H1 (cell line): ENCODE measurements at regions not wholly inside any gene's neighbourhood (a gene's known extent, or its start where the extent isn't known, plus 50 kb on each side); places are given as distances from the start of the nearest gene placed in this dataset.

Experiments
- CTCF ChIA-PET: fragments of 300-600 bp; sonication (Branson Sonifier 250); formaldehyde crosslinking; loops from one replicate; lab custom pipeline; 2021; ENCODE audit not compliant: partially characterized antibody; lab: Charles Lee
- POLR2A ChIA-PET: fragments of 300-600 bp; sonication (Branson Sonifier 250); formaldehyde crosslinking; loops from one replicate; lab custom pipeline; 2021; ENCODE audit warnings: inconsistent platforms; ENCODE audit not compliant: partially characterized antibody; lab: Charles Lee
- DNase-seq, 2 experiments: peaks; one replicate each; pipeline versions ENCODE4 v3.0.0 to v3.0.0-alpha.2; 2010 to 2022; ENCODE audit warnings: low spot score in 2 of 2, low read depth in 1 of 2, mixed read lengths in 1 of 2
- FAIRE-seq: peaks from 2 replicates; lab custom pipeline; 2011; peaks lifted over from hg19 to GRCh38; lab: Jason Lieb, UNC
- H2AFZ ChIP-seq: 2 replicates; pipeline ENCODE4 v1.8.1; 2012; ENCODE audit warnings: low read length, inconsistent platforms
- H2AK5ac ChIP-seq: 2 replicates; pipeline ENCODE4 v1.6.1; 2013; ENCODE audit warnings: low read depth, low read length
- H2BK120ac ChIP-seq: replicated peaks from 2 replicates; pipeline ENCODE3; 2013; ENCODE audit warnings: low read depth, low read length, inconsistent platforms
- H2BK12ac ChIP-seq: 2 replicates; pipeline ENCODE4 v1.6.1; 2013; ENCODE audit warnings: low read depth, low read length
- H2BK15ac ChIP-seq: 2 replicates; pipeline ENCODE4 v1.6.1; 2013; ENCODE audit warnings: low read length
- H2BK20ac ChIP-seq: 2 replicates; pipeline ENCODE4 v1.6.1; 2013; ENCODE audit warnings: low read length
- H2BK5ac ChIP-seq: 2 replicates; pipeline ENCODE4 v1.6.1; 2013; ENCODE audit warnings: low read depth, low read length
- H3K14ac ChIP-seq: 2 replicates; pipeline ENCODE4 v1.6.1; 2013; ENCODE audit warnings: inconsistent platforms; ENCODE audit not compliant: insufficient read length
- H3K18ac ChIP-seq: 2 replicates; pipeline ENCODE4 v1.6.1; 2013; ENCODE audit warnings: low read length; ENCODE audit errors: extremely low read depth
- H3K23ac ChIP-seq: 2 replicates; pipeline ENCODE4 v1.6.1; 2013; ENCODE audit warnings: inconsistent platforms; ENCODE audit not compliant: insufficient read length
- H3K23me2 ChIP-seq: 2 replicates; pipeline ENCODE4 v1.6.1; 2013; ENCODE audit warnings: low read depth, low read length
- H3K27ac ChIP-seq: 2 replicates; pipeline ENCODE4 v1.6.1; 2011; ENCODE audit warnings: low read depth, low read length, inconsistent platforms
- H3K27me3 ChIP-seq, 4 experiments: replicated peaks in 1 of 4; 1 replicate in 1 of 4; 2 replicates in 3 of 4; pipeline versions ENCODE4 v1.6.1 to v1.8.1; 2011 to 2013; ENCODE audit warnings: low read length in 3 of 4, mild to moderate bottlenecking in 3 of 4, inconsistent platforms in 2 of 4, mixed read lengths in 2 of 4, moderate library complexity in 1 of 4; ENCODE audit not compliant: control insufficient read depth in 3 of 4, insufficient read depth in 3 of 4; ENCODE audit errors: extremely low read depth in 1 of 4
- H3K36me3 ChIP-seq, 4 experiments: 2 replicates each; pipeline versions ENCODE4 v1.6.1 to v1.8.1; 2011 to 2013; ENCODE audit warnings: mild to moderate bottlenecking in 4 of 4, low read length in 3 of 4, moderate library complexity in 2 of 4, control low read depth in 1 of 4, inconsistent platforms in 1 of 4; ENCODE audit not compliant: insufficient read depth in 4 of 4, control insufficient read depth in 2 of 4
- H3K4ac ChIP-seq: replicated peaks from 2 replicates; pipeline ENCODE3; 2013; ENCODE audit warnings: low read length, low read depth, mixed read lengths, inconsistent platforms; ENCODE audit not compliant: insufficient read length
- H3K4me1 ChIP-seq, 4 experiments: replicated peaks in 1 of 4; 1 replicate in 1 of 4; 2 replicates in 3 of 4; pipeline versions ENCODE4 v1.6.1 to v1.8.1; 2011 to 2013; ENCODE audit warnings: low read length in 3 of 4, inconsistent platforms in 2 of 4, mixed read lengths in 1 of 4; ENCODE audit not compliant: insufficient read depth in 4 of 4, control insufficient read depth in 3 of 4
- H3K4me2 ChIP-seq, 2 experiments: 2 replicates each; pipeline versions ENCODE4 v1.6.1 to v1.8.1; 2011 to 2013; ENCODE audit warnings: low read depth in 2 of 2, low read length in 2 of 2, control low read depth in 1 of 2, inconsistent platforms in 1 of 2, mild to moderate bottlenecking in 1 of 2; ENCODE audit not compliant: insufficient read depth in 1 of 2
- H3K4me3 ChIP-seq, 4 experiments: fragments of 200-600, 300-600 bp in 1 of 4; sonication (generic), shearing (Covaris generic), sonication (Bioruptor Twin) in 1 of 4; 2 replicates each; pipeline versions ENCODE4 v1.5.1 to v1.8.1; 2011 to 2016; ENCODE audit warnings: low read length in 4 of 4, low read depth in 3 of 4, control low read depth in 2 of 4, inconsistent platforms in 2 of 4, mild to moderate bottlenecking in 2 of 4, mixed read lengths in 1 of 4, moderate library complexity in 1 of 4; ENCODE audit not compliant: insufficient read depth in 2 of 4; ENCODE audit errors: extremely low read depth in 1 of 4
- H3K56ac ChIP-seq: replicated peaks from 2 replicates; pipeline ENCODE3; 2013; ENCODE audit warnings: low read depth, mild to moderate bottlenecking, mixed read lengths, low read length, inconsistent platforms; ENCODE audit not compliant: insufficient read length
- H3K79me1 ChIP-seq: 2 replicates; pipeline ENCODE4 v1.6.1; 2013; ENCODE audit warnings: low read depth, low read length, control low read depth
- H3K79me2 ChIP-seq, 2 experiments: 2 replicates each; pipeline versions ENCODE4 v1.6.1 to v1.8.1; 2012 to 2013; ENCODE audit warnings: low read length in 2 of 2, mild to moderate bottlenecking in 2 of 2, inconsistent platforms in 1 of 2; ENCODE audit not compliant: insufficient read depth in 2 of 2, control insufficient read depth in 1 of 2
- H3K9ac ChIP-seq, 4 experiments: replicated peaks in 1 of 4; 1 replicate in 1 of 4; 2 replicates in 3 of 4; pipeline versions ENCODE4 v1.6.1 to v1.8.1; 2011 to 2013; ENCODE audit warnings: low read depth in 3 of 4, low read length in 3 of 4, control low read depth in 2 of 4, mild to moderate bottlenecking in 2 of 4, moderate library complexity in 2 of 4, inconsistent platforms in 1 of 4; ENCODE audit errors: extremely low read depth in 1 of 4
- H3K9me3 ChIP-seq, 2 experiments: 2 replicates each; pipeline versions ENCODE4 v1.6.1 to v1.8.1; 2012 to 2013; ENCODE audit warnings: mild to moderate bottlenecking in 2 of 2, moderate library complexity in 2 of 2, control low read depth in 1 of 2, inconsistent platforms in 1 of 2, low read depth in 1 of 2, low read length in 1 of 2, mixed read lengths in 1 of 2; ENCODE audit not compliant: insufficient read depth in 2 of 2
- H4K20me1 ChIP-seq, 2 experiments: replicated peaks in 1 of 2; 2 replicates each; pipeline versions ENCODE3 to v1.8.1; 2011 to 2013; ENCODE audit warnings: inconsistent platforms in 2 of 2, low read length in 2 of 2, mild to moderate bottlenecking in 1 of 2; ENCODE audit not compliant: insufficient read depth in 2 of 2, control insufficient read depth in 1 of 2
- H4K5ac ChIP-seq: 2 replicates; pipeline ENCODE4 v1.6.1; 2013; ENCODE audit warnings: low read length, low read depth, mixed read lengths, inconsistent platforms; ENCODE audit not compliant: insufficient read length
- H4K8ac ChIP-seq: 2 replicates; pipeline ENCODE4 v1.8.0; 2013; ENCODE audit warnings: mild to moderate bottlenecking, moderate library complexity, low read length, inconsistent platforms; ENCODE audit not compliant: insufficient read depth; ENCODE audit errors: extremely low read depth
- H4K91ac ChIP-seq: replicated peaks from 2 replicates; pipeline ENCODE3; 2013; ENCODE audit warnings: low read length, mixed read lengths, inconsistent platforms; ENCODE audit not compliant: insufficient read length
- CHD2 ChIP-seq: IDR thresholded peaks from 2 replicates; pipeline ENCODE4 v1.6.1; 2012; ENCODE audit warnings: low read length, improper control_type of control experiment
- JUN ChIP-seq: IDR thresholded peaks from 2 replicates; pipeline ENCODE4 v1.6.1; 2011; ENCODE audit warnings: low read depth, mild to moderate bottlenecking, improper control_type of control experiment, low read length
- NANOG ChIP-seq: IDR thresholded peaks from 2 replicates; pipeline ENCODE4 v1.6.1; 2011; ENCODE audit warnings: low read length, low read depth, mild to moderate bottlenecking, inconsistent platforms; ENCODE audit not compliant: insufficient read depth, poor library complexity, severe bottlenecking
- NRF1 ChIP-seq: IDR thresholded peaks from 2 replicates; pipeline ENCODE4 v1.6.1; 2011; ENCODE audit warnings: mild to moderate bottlenecking, low read depth, low read length, improper control_type of control experiment
- RBBP5 ChIP-seq: IDR thresholded peaks from 2 replicates; pipeline ENCODE4 v1.7.1; 2012; ENCODE audit warnings: low read depth, mild to moderate bottlenecking, inconsistent platforms, low read length, moderate library complexity, borderline replicate concordance
- SUZ12 ChIP-seq: fragments of 200-600 bp; sonication (generic); IDR thresholded peaks from 2 replicates; pipeline ENCODE4 v1.6.1; 2012; ENCODE audit warnings: mild to moderate bottlenecking, inconsistent platforms, low read length, moderate library complexity, mixed read lengths
- ZNF274 ChIP-seq: IDR thresholded peaks from 2 replicates; pipeline ENCODE4 v1.7.0; 2012; ENCODE audit warnings: low read length, borderline replicate concordance; ENCODE audit errors: extremely low read depth
- WGBS, 2 experiments: shearing (Covaris generic) in 1 of 2; methylation state at CpG; one replicate each; pipeline versions ENCODE4 v1.1.6 to v1.1.7; 2013 to 2015; ENCODE audit warnings: low lambda C conversion rate in 2 of 2, mixed read lengths in 2 of 2, inconsistent platforms in 1 of 2, low coverage in 1 of 2, missing lambda C conversion rate in 1 of 2; ENCODE audit not compliant: insufficient replicate concordance in 2 of 2, insufficient coverage in 1 of 2, insufficient read length in 1 of 2; ENCODE audit errors: extremely low coverage in 1 of 2, missing lambda C conversion rate in 1 of 2; 5-methylcytosine and 5-hydroxymethylcytosine counted together

GRCh38 chr5:21689587-21689986 lies 1163.6 kb downstream of the CDH12 start:
- H2BK12ac ChIP-seq, result no peak overlapping the region
- no peaks in the 10 kb centered on the region for H3K9me3 ChIP-seq
- no peak overlapping the region for H3K18ac ChIP-seq
- TF ChIP-seq ZNF274 (no peak), NANOG (no peak), RBBP5 (no peak), SUZ12 (no peak), CHD2 (no peak), NRF1 (no peak), JUN (no peak)
- no peak overlapping the region for H2BK120ac ChIP-seq
- H2BK20ac ChIP-seq, result no peak overlapping the region
- no peaks in the 10 kb centered on the region for H3K79me2 ChIP-seq
- H3K27ac ChIP-seq, result no peak overlapping the region
- no peaks in the 10 kb centered on the region for H4K20me1 ChIP-seq
- DNase-seq, result no peak
- no peaks in the 10 kb centered on the region for H3K4me1 ChIP-seq
- no peak overlapping the region for H3K9ac ChIP-seq
- no peak overlapping the region for H2AK5ac ChIP-seq
- CTCF ChIA-PET, result no interaction called here
- 100% methylated on average over 3 of the region's 3 CpGs; no CpG with 5 or more reads in 1 of the 2 experiments for WGBS, 2 experiments
- no peaks in the 10 kb centered on the region for H3K36me3 ChIP-seq
- no peak overlapping the region for H2AFZ ChIP-seq
- H2BK5ac ChIP-seq, result no peak overlapping the region
- H3K23ac ChIP-seq, result no peak overlapping the region
- no peaks in the 10 kb centered on the region for H3K79me1 ChIP-seq
- H2BK15ac ChIP-seq, result no peak overlapping the region
- POLR2A ChIA-PET, result no interaction called here
- H3K4me2 ChIP-seq, result no peak overlapping the region
- no peak overlapping the region for H3K56ac ChIP-seq
- H3K4me3 ChIP-seq, result no peak overlapping the region
- H4K8ac ChIP-seq, result no peak overlapping the region
- H3K27me3 ChIP-seq, result no peaks in the 10 kb centered on the region
- H3K23me2 ChIP-seq, result no peaks in the 10 kb centered on the region
- no peak overlapping the region for H4K91ac ChIP-seq
- no peak overlapping the region for H4K5ac ChIP-seq
- H3K4ac ChIP-seq, result no peak overlapping the region
- FAIRE-seq, result no peak
- H3K14ac ChIP-seq, result no peak overlapping the region
